IMR-90 (cell line): ENCODE measurements at regions not wholly inside any gene's neighbourhood (a gene's known extent, or its start where the extent isn't known, plus 50 kb on each side); places are given as distances from the start of the nearest gene placed in this dataset.

ENCODE experiments used
- ATAC-seq: fragments of 200-7000 bp; cut with Tn5 transposase; 2 replicates; pipeline ENCODE4 v1.9.1; 2020; ENCODE audit warnings: low read depth, mild to moderate bottlenecking, moderate library complexity
- BruUV-seq: library from RNA; stranded (reverse); fragments of 400-500 nt; replicated peaks from 2 replicates; lab custom pipeline; 2021; lab: Mats Ljungman, UMichigan
- CTCF ChIA-PET: fragments of 300-600 bp; formaldehyde crosslinking; extraction: SDS; loops from one replicate; lab custom pipeline; 2021; ENCODE audit warnings: antibody characterized with exemption; lab: Yijun Ruan, JAX
- POLR2A ChIA-PET: fragments of 300-600 bp; sonication (Branson Sonifier 250); formaldehyde crosslinking; loops from one replicate; lab custom pipeline; 2022; ENCODE audit warnings: antibody characterized with exemption; ENCODE audit not compliant: unreplicated experiment; lab: Charles Lee
- DNase-seq: peaks from one replicate; pipeline ENCODE4 v3.0.0; 2013
- H2AFZ ChIP-seq: replicated peaks from 2 replicates; pipeline ENCODE3; 2013; ENCODE audit warnings: low read length, mild to moderate bottlenecking; ENCODE audit not compliant: poor library complexity
- H2AK5ac ChIP-seq: 2 replicates; pipeline ENCODE4 v1.6.1; 2013; ENCODE audit warnings: low read depth, low read length, inconsistent platforms
- H2AK9ac ChIP-seq: replicated peaks from 2 replicates; pipeline ENCODE3; 2013; ENCODE audit warnings: mild to moderate bottlenecking, low read depth, low read length, moderate library complexity; ENCODE audit not compliant: poor library complexity
- H2BK120ac ChIP-seq: 2 replicates; pipeline ENCODE4 v1.6.1; 2013; ENCODE audit warnings: low read depth, low read length, inconsistent platforms
- H2BK15ac ChIP-seq: 3 replicates; pipeline ENCODE4 v1.6.1; 2013; ENCODE audit warnings: low read depth, low read length, inconsistent platforms
- H2BK20ac ChIP-seq: 2 replicates; pipeline ENCODE4 v1.6.1; 2013; ENCODE audit warnings: low read depth, mild to moderate bottlenecking, inconsistent platforms, low read length, moderate library complexity
- H2BK5ac ChIP-seq: 2 replicates; pipeline ENCODE4 v1.6.1; 2013; ENCODE audit warnings: mild to moderate bottlenecking, low read depth, low read length, inconsistent platforms; ENCODE audit not compliant: poor library complexity, severe bottlenecking
- H3K14ac ChIP-seq: replicated peaks from 2 replicates; pipeline ENCODE4 v1.6.1; 2013; ENCODE audit warnings: low read depth, low read length, inconsistent platforms
- H3K18ac ChIP-seq: 2 replicates; pipeline ENCODE4 v1.6.1; 2013; ENCODE audit warnings: low read depth, low read length, control low read depth
- H3K23ac ChIP-seq: 2 replicates; pipeline ENCODE4 v1.6.1; 2013; ENCODE audit warnings: low read depth, low read length, inconsistent platforms
- H3K27ac ChIP-seq: 2 replicates; pipeline ENCODE4 v1.5.1; 2013; ENCODE audit warnings: mild to moderate bottlenecking, control low read depth, low read length; ENCODE audit not compliant: insufficient read depth
- H3K27me3 ChIP-seq: 2 replicates; pipeline ENCODE4 v1.6.1; 2013; ENCODE audit warnings: low read length; ENCODE audit not compliant: control insufficient read depth, insufficient read depth
- H3K36me3 ChIP-seq: 2 replicates; pipeline ENCODE4 v1.6.1; 2013; ENCODE audit warnings: low read length, mixed read lengths; ENCODE audit not compliant: control insufficient read depth, insufficient read depth
- H3K4ac ChIP-seq: 2 replicates; pipeline ENCODE4 v1.6.1; 2013; ENCODE audit warnings: low read depth, low read length, inconsistent platforms
- H3K4me1 ChIP-seq: 2 replicates; pipeline ENCODE4 v1.6.1; 2013; ENCODE audit warnings: low read length, mixed read lengths; ENCODE audit not compliant: control insufficient read depth, insufficient read depth
- H3K4me2 ChIP-seq: 2 replicates; pipeline ENCODE4 v1.6.1; 2013; ENCODE audit warnings: low read depth, mild to moderate bottlenecking, control low read depth, low read length, moderate library complexity
- H3K4me3 ChIP-seq: 2 replicates; pipeline ENCODE4 v1.5.1; 2013; ENCODE audit warnings: low read depth, mild to moderate bottlenecking, control low read depth, low read length, moderate library complexity; ENCODE audit not compliant: insufficient read depth
- H3K56ac ChIP-seq: 2 replicates; pipeline ENCODE4 v1.6.1; 2013; ENCODE audit warnings: low read length, inconsistent platforms; ENCODE audit not compliant: insufficient read depth; ENCODE audit errors: extremely low read depth
- H3K79me1 ChIP-seq, 2 experiments: 2 replicates each; pipeline ENCODE4 v1.6.1; 2013; ENCODE audit warnings: low read length in 2 of 2, inconsistent platforms in 1 of 2, low read depth in 1 of 2
- H3K9ac ChIP-seq: 2 replicates; pipeline ENCODE4 v1.6.1; 2013; ENCODE audit warnings: low read depth, low read length, control low read depth
- H3K9me1 ChIP-seq: 2 replicates; pipeline ENCODE4 v1.6.1; 2013; ENCODE audit warnings: low read length, inconsistent platforms; ENCODE audit not compliant: insufficient read depth
- H3K9me3 ChIP-seq: 2 replicates; pipeline ENCODE4 v1.6.1; 2013; ENCODE audit warnings: low read length; ENCODE audit not compliant: control insufficient read depth, insufficient read depth
- H4K20me1 ChIP-seq: 2 replicates; pipeline ENCODE4 v1.6.1; 2013; ENCODE audit warnings: low read length, inconsistent platforms; ENCODE audit not compliant: insufficient read depth
- H4K5ac ChIP-seq: 2 replicates; pipeline ENCODE4 v1.6.1; 2013; ENCODE audit warnings: mild to moderate bottlenecking, low read depth, low read length, control low read depth
- H4K8ac ChIP-seq, 2 experiments: 2 replicates each; pipeline ENCODE4 v1.6.1; 2013; ENCODE audit warnings: low read depth in 2 of 2, low read length in 2 of 2, control low read depth in 1 of 2, inconsistent platforms in 1 of 2
- H4K91ac ChIP-seq: 2 replicates; pipeline ENCODE4 v1.6.1; 2013; ENCODE audit warnings: low read depth, low read length, inconsistent platforms; ENCODE audit not compliant: insufficient read depth
- BHLHE40 ChIP-seq: fragments of 150-350 bp; IDR thresholded peaks from 2 replicates; pipeline ENCODE4 v1.6.1; 2016; ENCODE audit warnings: mild to moderate bottlenecking, low read depth, low read length
- CEBPB ChIP-seq: IDR thresholded peaks from 2 replicates; pipeline ENCODE4 v1.6.1; 2012; ENCODE audit warnings: low read depth, low read length, improper control_type of control experiment
- CHD1 ChIP-seq: IDR thresholded peaks from 2 replicates; pipeline ENCODE4 v1.6.1; 2012; ENCODE audit warnings: low read depth, low read length, improper control_type of control experiment
- CTCF ChIP-seq: conservative IDR thresholded peaks from 2 replicates; pipeline ENCODE4 v1.5.1; 2012; ENCODE audit warnings: mild to moderate bottlenecking, low read depth, low read length, improper control_type of control experiment
- ELK1 ChIP-seq: fragments of 150-350 bp; IDR thresholded peaks from 2 replicates; pipeline ENCODE4 v1.6.1; 2016; ENCODE audit warnings: low read depth, mild to moderate bottlenecking, low read length, moderate library complexity, borderline replicate concordance
- FOS ChIP-seq: fragments of 150-350 bp; IDR thresholded peaks from 2 replicates; pipeline ENCODE4 v1.6.1; 2016; ENCODE audit warnings: low read depth, low read length
- MAZ ChIP-seq: IDR thresholded peaks from 2 replicates; pipeline ENCODE4 v1.6.1; 2012; ENCODE audit warnings: low read depth, mild to moderate bottlenecking, low read length, improper control_type of control experiment, moderate library complexity, borderline replicate concordance
- MXI1 ChIP-seq: IDR thresholded peaks from 2 replicates; pipeline ENCODE4 v1.6.1; 2012; ENCODE audit warnings: low read depth, mild to moderate bottlenecking, low read length, moderate library complexity, borderline replicate concordance
- NFE2L2 ChIP-seq: fragments of 150-350 bp; IDR thresholded peaks from 2 replicates; pipeline ENCODE4 v1.6.1; 2016; ENCODE audit warnings: low read depth, mild to moderate bottlenecking, low read length
- POLR2A ChIP-seq: IDR thresholded peaks from 2 replicates; pipeline ENCODE4 v1.6.1; 2012; ENCODE audit warnings: mild to moderate bottlenecking, low read depth, low read length
- RAD21 ChIP-seq: IDR thresholded peaks from 2 replicates; pipeline ENCODE4 v1.6.1; 2012; ENCODE audit warnings: low read length, improper control_type of control experiment
- RCOR1 ChIP-seq: IDR thresholded peaks from 2 replicates; pipeline ENCODE4 v1.6.1; 2012; ENCODE audit warnings: mild to moderate bottlenecking, low read length, improper control_type of control experiment; ENCODE audit not compliant: insufficient replicate concordance
- RFX5 ChIP-seq: IDR thresholded peaks from 2 replicates; pipeline ENCODE4 v1.8.0; 2012; ENCODE audit warnings: low read depth, mild to moderate bottlenecking, low read length, moderate library complexity
- SMC3 ChIP-seq: fragments of 150-350 bp; IDR thresholded peaks from 2 replicates; pipeline ENCODE4 v1.6.1; 2016; ENCODE audit warnings: low read depth, mild to moderate bottlenecking, antibody characterized with exemption, low read length, moderate library complexity
- USF2 ChIP-seq: fragments of 150-350 bp; IDR thresholded peaks from 2 replicates; pipeline ENCODE4 v1.6.1; 2017; ENCODE audit warnings: mild to moderate bottlenecking, antibody characterized with exemption, low read length, low read depth
- WGBS, 2 experiments: methylation state at CpG; one replicate each; pipeline versions ENCODE4 v1.1.5 to v1.1.7; 2013; ENCODE audit warnings: missing lambda C conversion rate in 2 of 2; ENCODE audit not compliant: insufficient read length in 1 of 2; ENCODE audit errors: extremely low coverage in 2 of 2; 5-methylcytosine and 5-hydroxymethylcytosine counted together
- dilution Hi-C: fragments of 300-500 bp; cut with HindIII; formaldehyde crosslinking; loops from one replicate; pipeline ENCODE4 v1.14.3; 2018; ENCODE audit warnings: low sequenced_read_pairs; ENCODE audit not compliant: unreplicated experiment
- in situ Hi-C: fragments of 300-500 bp; cut with MboI; formaldehyde crosslinking; loops from 3 replicates; pipeline ENCODE4 v1.14.3; 2019; ENCODE audit warnings: low sequenced_read_pairs, inconsistent platforms, mixed read lengths
- intact Hi-C: fragments of 100-400 bp; cut with micrococcal nuclease; formaldehyde crosslinking; loops from 2 replicates; pipeline ENCODE4 v1.10.0; 2022

GRCh38 chr1:37234941-37235418 lies 200.7 kb upstream of the GRIK3 start:
- H3K9ac ChIP-seq: no peak overlapping the region
- ATAC-seq: no peak
- H3K79me1 ChIP-seq: no peaks in the 10 kb centered on the region
- no peak overlapping the region for H3K27ac ChIP-seq
- no peak for TF ChIP-seq NFE2L2
- TF ChIP-seq CTCF: no peak
- no peak for TF ChIP-seq CEBPB
- no peak for TF ChIP-seq MXI1
- no peak for TF ChIP-seq POLR2A
- TF ChIP-seq FOS: no peak
- TF ChIP-seq ELK1: no peak
- TF ChIP-seq RAD21: no peak
- TF ChIP-seq RFX5: no peak
- no peak for TF ChIP-seq CHD1
- no peak for TF ChIP-seq RCOR1
- no peak for TF ChIP-seq SMC3
- TF ChIP-seq USF2: no peak
- no peak for TF ChIP-seq BHLHE40
- no peak for TF ChIP-seq MAZ
- dilution Hi-C loops (no loop called here), in situ Hi-C loops (no loop called here), intact Hi-C loops (no loop called here)
- no peak overlapping the region for H2AK5ac ChIP-seq
- no peaks in the 10 kb centered on the region for H3K36me3 ChIP-seq
- H4K5ac ChIP-seq: no peak overlapping the region
- no peak overlapping the region for H3K4me3 ChIP-seq
- H3K9me1 ChIP-seq: no peaks in the 10 kb centered on the region
- no peak overlapping the region for H3K18ac ChIP-seq
- no peaks in the 10 kb centered on the region for H4K20me1 ChIP-seq
- no peak overlapping the region for H3K23ac ChIP-seq
- CTCF ChIA-PET: no interaction called here
- no peak overlapping the region for H2BK120ac ChIP-seq
- DNase-seq: no peak
- H3K27me3 ChIP-seq: no peaks in the 10 kb centered on the region
- H3K4me1 ChIP-seq: no peaks in the 10 kb centered on the region
- H2BK5ac ChIP-seq: no peak overlapping the region
- no peak overlapping the region for H3K56ac ChIP-seq
- BruUV-seq: no TSS peak
- H3K14ac ChIP-seq: no peak overlapping the region
- no CpG with 5 or more reads among the region's 12 CpGs for WGBS, 2 experiments
- no peak overlapping the region for H4K8ac ChIP-seq
- POLR2A ChIA-PET: no interaction called here
- H2BK15ac ChIP-seq: no peak overlapping the region
- H4K91ac ChIP-seq: no peak overlapping the region
- H2BK20ac ChIP-seq: no peak overlapping the region
- H3K4me2 ChIP-seq: no peak overlapping the region
- no peak overlapping the region for H2AFZ ChIP-seq
- H3K4ac ChIP-seq: no peak overlapping the region
- H3K9me3 ChIP-seq: no peaks in the 10 kb centered on the region
- no peak overlapping the region for H2AK9ac ChIP-seq
